HepG2 (cell line): ENCODE measurements at regions not wholly inside any gene's neighbourhood (a gene's known extent, or its start where the extent isn't known, plus 50 kb on each side); places are given as distances from the start of the nearest gene placed in this dataset.

ENCODE experiments used
- ATAC-seq: fragments of 200-7000 bp; cut with Tn5 transposase; 3 replicates; pipeline ENCODE4 v1.9.1; 2020; ENCODE audit warnings: mild to moderate bottlenecking, moderate library complexity
- BruUV-seq: library from RNA; stranded (reverse); fragments of 400-500 nt; replicated peaks from 2 replicates; lab custom pipeline; 2021; lab: Mats Ljungman, UMichigan
- CTCF ChIA-PET: fragments of 300-600 bp; formaldehyde crosslinking; extraction: SDS; loops from one replicate; lab custom pipeline; 2021; ENCODE audit warnings: low total read pairs, inconsistent platforms, low intra/inter-chr PET ratio; lab: Yijun Ruan, JAX
- POLR2A ChIA-PET: fragments of 350-600 bp; sonication (Branson Sonifier 250); formaldehyde crosslinking; loops from one replicate; lab custom pipeline; 2020; ENCODE audit warnings: antibody characterized with exemption, inconsistent platforms; lab: Yijun Ruan, JAX
- DNase-seq: peaks from one replicate; pipeline ENCODE4 v3.0.0-alpha.2; 2015; ENCODE audit warnings: low spot score
- FAIRE-seq: peaks from 3 replicates; lab custom pipeline; 2011; peaks lifted over from hg19 to GRCh38; lab: Jason Lieb, UNC
- H2AFZ ChIP-seq: one replicate; pipeline ENCODE4 v1.6.1; 2011; ENCODE audit warnings: low read length, inconsistent platforms
- H3K27ac ChIP-seq: fragments of 300-600 bp; 3 replicates; pipeline ENCODE4 v1.8.0; 2011; ENCODE audit warnings: mixed run types, mild to moderate bottlenecking, mixed read lengths, low read length, inconsistent platforms; ENCODE audit not compliant: insufficient read depth; ENCODE audit errors: extremely low read length
- H3K27me3 ChIP-seq, 2 experiments: fragments of 200-600 bp in 1 of 2; 2 replicates in 1 of 2; 3 replicates in 1 of 2; pipeline versions ENCODE4 v1.6.0 to v1.8.0; 2011; ENCODE audit warnings: low read length in 2 of 2, mild to moderate bottlenecking in 2 of 2, moderate library complexity in 2 of 2, inconsistent platforms in 1 of 2; ENCODE audit not compliant: insufficient read depth in 2 of 2, control insufficient read depth in 1 of 2
- H3K36me3 ChIP-seq, 2 experiments: fragments of 200-600 bp in 1 of 2; replicated peaks in 1 of 2; 2 replicates in 1 of 2; 3 replicates in 1 of 2; pipeline versions ENCODE4 v1.5.1 to v1.8.0; 2011; ENCODE audit warnings: low read length in 2 of 2, inconsistent platforms in 1 of 2; ENCODE audit not compliant: insufficient read depth in 2 of 2, control insufficient read depth in 1 of 2
- H3K4me1 ChIP-seq: 2 replicates; pipeline ENCODE4 v1.5.1; 2012; ENCODE audit warnings: low read length, inconsistent platforms; ENCODE audit not compliant: insufficient read depth
- H3K4me2 ChIP-seq: 2 replicates; pipeline ENCODE4 v1.6.0; 2011; ENCODE audit warnings: low read depth, low read length, inconsistent platforms
- H3K4me3 ChIP-seq, 3 experiments: fragments of 200-600 bp in 1 of 3; sonication (generic), shearing (Covaris generic) in 1 of 3; replicated peaks in 1 of 3; 2 replicates each; pipeline ENCODE4 v1.5.1; 2011 to 2016; ENCODE audit warnings: low read length in 3 of 3, inconsistent platforms in 2 of 3, low read depth in 2 of 3, mild to moderate bottlenecking in 2 of 3, control low read depth in 1 of 3, mixed read lengths in 1 of 3; ENCODE audit not compliant: insufficient read depth in 1 of 3
- H3K79me2 ChIP-seq: one replicate; pipeline ENCODE4 v1.6.1; 2011; ENCODE audit warnings: low read length, inconsistent platforms; ENCODE audit not compliant: insufficient read depth
- H3K9ac ChIP-seq: 2 replicates; pipeline ENCODE4 v1.6.0; 2011; ENCODE audit warnings: mild to moderate bottlenecking, low read depth, low read length, inconsistent platforms; ENCODE audit not compliant: insufficient read depth
- H3K9me3 ChIP-seq: 2 replicates; pipeline ENCODE4 v1.5.1; 2012; ENCODE audit warnings: mild to moderate bottlenecking, low read length
- H4K20me1 ChIP-seq: 2 replicates; pipeline ENCODE4 v1.6.0; 2011; ENCODE audit warnings: inconsistent platforms, mild to moderate bottlenecking, low read length, moderate library complexity; ENCODE audit not compliant: insufficient read depth
- MIXL1 ChIP-seq: IDR thresholded peaks from 2 replicates; pipeline ENCODE4 v1.6.1; 2016
- ZNF124 ChIP-seq: sonication (generic); formaldehyde crosslinking; IDR thresholded peaks from 2 replicates; pipeline ENCODE4 v1.4.0; 2020; ENCODE audit warnings: missing genetic modification reagents
- ZNF407 ChIP-seq: sonication (generic); formaldehyde crosslinking; IDR thresholded peaks from one replicate; pipeline ENCODE4 v1.5.1; 2020; ENCODE audit warnings: mild to moderate bottlenecking, missing genetic modification reagents; ENCODE audit errors: not compliant biosample characterization
- ZNF530 ChIP-seq: sonication (generic); formaldehyde crosslinking; IDR thresholded peaks from 2 replicates; pipeline ENCODE4 v1.5.0; 2020; ENCODE audit warnings: low read depth, mild to moderate bottlenecking, missing genetic modification reagents
- WGBS: methylation state at CpG from one replicate; pipeline ENCODE4 v1.1.6; 2017; ENCODE audit warnings: low lambda C conversion rate; 5-methylcytosine and 5-hydroxymethylcytosine counted together
- in situ Hi-C: cut with HindIII; loops from 2 replicates; pipeline ENCODE4 v1.10.0; 2017; ENCODE audit warnings: low pct_unique_long_range_greater_than_20kb; ENCODE audit not compliant: extremely low pct_ligation_motif_present
- intact Hi-C: fragments of 100-400 bp; cut with micrococcal nuclease; formaldehyde crosslinking; loops from one replicate; pipeline ENCODE4 v1.10.0; 2022; ENCODE audit not compliant: unreplicated experiment

- no peak for TF ChIP-seq ZNF407 (CRISPR knock-in tag)
- no peak for TF ChIP-seq MIXL1 (CRISPR knock-in tag)
- TF ChIP-seq ZNF124 (CRISPR knock-in tag) = no peak
- TF ChIP-seq ZNF530 = no peak
- DNase-seq (no peak), ATAC-seq (no peak), FAIRE-seq (no peak)
- 41% methylated on average over 12 of the region's 15 CpGs for WGBS
- Histone ChIP-seq H3K36me3 (no peaks in the 10 kb centered on the region), H2AFZ (no peak overlapping the region), H3K79me2 (no peaks in the 10 kb centered on the region), H3K4me1 (no peaks in the 10 kb centered on the region), H3K27ac (no peak overlapping the region), H3K27me3 (no peaks in the 10 kb centered on the region), H3K4me3 (no peak overlapping the region), H3K9ac (no peak overlapping the region), H3K9me3 (peaks cover 83% of the 10 kb centered on the region), H3K4me2 (no peak overlapping the region), H4K20me1 (no peaks in the 10 kb centered on the region)
- ChIA-PET POLR2A (no interaction called here), CTCF (no interaction called here)
- intact Hi-C loops (no loop called here), in situ Hi-C loops (no loop called here)
- BruUV-seq = no TSS peak
Measured at GRCh38 chr11:55501014-55501413, 53.3 kb upstream of the OR4C15 start.
